ENCODE measurements at regions not wholly inside any gene's neighbourhood (a gene's known extent, or its start where the extent isn't known, plus 50 kb on each side); places are given as distances from the start of the nearest gene placed in this dataset.
A peak's percentile ranks its signal among the peaks of the same experiment; 100 is the strongest.
"Not testable (repeated sequence)": the region's sequence is repeated elsewhere in the genome, so short reads cannot be mapped to it uniquely, and the experiment has no call there.

DNA sequence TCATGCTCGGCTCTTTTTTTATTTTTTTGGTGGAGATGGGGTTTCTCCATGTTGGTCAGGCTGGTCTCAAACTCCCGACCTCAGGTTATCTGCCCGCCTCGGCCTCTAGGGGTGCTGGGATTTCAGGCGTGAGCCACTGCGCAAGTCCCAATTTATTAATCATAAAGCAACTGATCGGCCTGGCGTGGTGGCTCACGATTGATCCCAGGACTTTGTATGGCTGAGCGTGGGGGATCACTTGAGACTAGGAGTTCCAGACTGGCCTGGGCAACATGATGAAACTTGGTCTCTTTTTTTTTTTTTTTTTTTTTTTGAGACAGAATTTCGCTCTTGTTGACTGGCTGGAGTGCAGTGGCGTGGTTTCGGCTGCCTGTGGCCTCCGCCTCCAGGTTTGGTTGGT, 139.8 kb downstream of the GOLGA6L22 start:
- H3K9me3 ChIP-seq; H3K4me3 ChIP-seq; ATAC-seq (ENCODE audit: insufficient number of reproducible peaks, low FRiP score, low read depth); H3K4me1 ChIP-seq (ENCODE audit: control insufficient read depth in 1 of 2, low read depth in 2 of 2); H3K36me3 ChIP-seq; H3K27ac ChIP-seq; DNase-seq (ENCODE audit: low spot score); H3K27me3 ChIP-seq (replicated peaks; ENCODE audit: insufficient read depth): not testable (repeated sequence)

DNA sequence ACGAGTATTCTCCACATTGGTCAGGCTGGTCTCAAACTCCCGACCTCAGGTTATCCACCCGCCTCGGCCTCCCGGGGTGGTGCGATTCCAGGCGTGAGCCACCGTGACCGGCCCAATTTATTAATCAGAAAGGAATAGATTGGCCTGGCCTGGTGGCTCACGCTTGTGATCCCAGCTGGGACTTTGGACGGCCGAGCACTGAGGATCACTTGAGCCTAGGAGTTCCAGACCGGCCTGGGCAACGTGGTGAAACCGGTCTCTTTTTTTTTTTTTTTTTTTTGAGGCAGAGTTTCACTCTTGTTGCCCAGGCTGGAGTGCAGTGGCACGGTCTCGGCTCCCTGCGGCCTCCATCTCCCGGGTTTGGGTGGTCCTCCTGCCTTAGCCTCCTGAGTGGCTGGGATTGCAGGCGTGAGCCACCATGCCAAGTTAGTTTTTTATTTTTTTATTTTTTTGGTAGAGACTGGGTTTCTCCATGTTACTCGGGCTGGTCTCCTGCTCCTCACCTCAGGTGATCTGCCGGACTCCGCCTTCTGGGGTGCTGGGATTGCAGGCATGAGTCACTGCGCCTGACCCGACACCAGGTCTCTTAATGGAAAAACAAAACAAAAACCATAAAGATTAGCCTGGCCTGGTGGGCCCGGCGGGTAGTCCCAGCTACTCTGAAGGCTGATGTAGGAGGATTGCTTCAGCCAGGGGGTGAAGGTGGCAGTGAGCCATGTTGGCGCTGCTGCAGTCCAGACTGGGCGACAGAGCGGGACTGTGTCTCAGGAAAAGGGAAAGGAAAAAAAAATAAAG, 141.0 kb downstream of the GOLGA6L22 start:
- ATAC-seq (ENCODE audit: insufficient number of reproducible peaks, low FRiP score, low read depth): not testable (repeated sequence)

DNA sequence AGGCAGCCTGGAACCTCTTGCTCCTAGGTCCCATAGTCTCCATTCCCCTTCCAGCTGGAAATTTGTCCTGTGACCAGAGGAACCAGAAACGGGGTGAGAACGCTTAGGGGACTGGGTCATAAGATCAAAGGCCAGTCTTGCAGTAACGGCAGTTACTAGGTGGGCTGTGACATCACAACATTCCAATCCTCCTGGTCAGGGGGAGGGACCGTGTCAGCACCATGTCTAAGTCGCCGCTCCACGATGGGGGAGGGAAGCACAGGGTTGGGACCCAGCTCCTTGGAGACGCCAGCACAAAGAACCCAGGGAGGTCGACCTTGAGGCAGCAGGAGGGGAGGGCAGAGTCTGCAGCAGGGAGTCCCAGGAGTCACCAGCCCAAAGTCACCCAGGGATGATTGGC, 158.3 kb downstream of the GOLGA6L22 start:
- not testable (repeated sequence) for H3K4me1 ChIP-seq (ENCODE audit: control insufficient read depth in 1 of 2, low read depth in 2 of 2); DNase-seq (ENCODE audit: low spot score); H3K4me3 ChIP-seq; H3K27me3 ChIP-seq (replicated peaks; ENCODE audit: insufficient read depth); H3K36me3 ChIP-seq; H3K27ac ChIP-seq; ATAC-seq (ENCODE audit: insufficient number of reproducible peaks, low FRiP score, low read depth); H3K9me3 ChIP-seq

More for the DNA sequence above, 141.0 kb downstream of the GOLGA6L22 start:
- not testable (repeated sequence) for H3K27me3 ChIP-seq (replicated peaks; ENCODE audit: insufficient read depth); H3K9me3 ChIP-seq; H3K27ac ChIP-seq; H3K4me1 ChIP-seq (ENCODE audit: control insufficient read depth in 1 of 2, low read depth in 2 of 2); DNase-seq (ENCODE audit: low spot score); H3K36me3 ChIP-seq; H3K4me3 ChIP-seq

DNA sequence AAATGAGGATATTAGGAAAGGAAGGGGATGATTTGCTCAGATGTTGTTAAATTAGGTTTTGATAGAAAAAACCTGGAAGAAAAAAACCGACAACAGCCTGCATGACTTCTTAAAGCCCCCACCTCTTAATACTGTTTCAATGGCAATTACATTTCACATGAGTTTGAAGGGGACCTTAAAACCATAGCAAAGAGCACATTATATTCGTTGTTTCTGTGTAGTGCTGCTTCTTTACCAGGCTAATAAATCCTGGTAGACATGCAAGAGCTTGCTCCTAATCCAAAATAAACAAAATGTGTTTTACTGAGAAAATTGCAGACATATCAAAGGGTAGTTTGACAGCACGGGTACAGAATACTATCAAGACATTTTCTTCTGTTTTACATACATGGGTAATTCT, 154.7 kb upstream of the NIPA1 start:
- not testable (repeated sequence) for H3K36me3 ChIP-seq; H3K4me1 ChIP-seq (ENCODE audit: control insufficient read depth in 1 of 2, low read depth in 2 of 2); DNase-seq (ENCODE audit: low spot score); H3K9me3 ChIP-seq; ATAC-seq (ENCODE audit: insufficient number of reproducible peaks, low FRiP score, low read depth); H3K4me3 ChIP-seq; H3K27ac ChIP-seq; H3K27me3 ChIP-seq (replicated peaks; ENCODE audit: insufficient read depth)

DNA sequence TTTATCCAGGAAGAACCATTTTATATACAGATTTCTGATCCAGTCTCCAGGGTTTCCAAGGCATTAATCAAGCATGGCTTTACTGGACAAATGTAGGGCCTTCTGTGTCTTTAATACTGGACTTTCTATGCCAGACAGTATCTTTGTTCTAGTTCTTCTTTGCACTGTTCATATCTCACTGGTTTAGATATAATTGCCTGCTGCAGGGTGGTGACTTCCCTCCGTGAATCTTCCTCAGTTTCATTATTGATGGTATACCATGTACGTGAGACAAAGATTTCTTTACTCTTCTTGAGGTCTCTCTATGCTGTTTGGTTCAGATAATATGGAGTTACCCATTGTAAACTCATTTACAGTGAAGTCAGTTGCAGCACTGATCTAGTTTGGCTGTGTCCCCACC, 146.5 kb upstream of the NIPA1 start:
- not testable (repeated sequence) for H3K27ac ChIP-seq; ATAC-seq (ENCODE audit: insufficient number of reproducible peaks, low FRiP score, low read depth); H3K4me1 ChIP-seq (ENCODE audit: control insufficient read depth in 1 of 2, low read depth in 2 of 2); DNase-seq (ENCODE audit: low spot score); H3K27me3 ChIP-seq (replicated peaks; ENCODE audit: insufficient read depth); H3K36me3 ChIP-seq; H3K4me3 ChIP-seq; H3K9me3 ChIP-seq

DNA sequence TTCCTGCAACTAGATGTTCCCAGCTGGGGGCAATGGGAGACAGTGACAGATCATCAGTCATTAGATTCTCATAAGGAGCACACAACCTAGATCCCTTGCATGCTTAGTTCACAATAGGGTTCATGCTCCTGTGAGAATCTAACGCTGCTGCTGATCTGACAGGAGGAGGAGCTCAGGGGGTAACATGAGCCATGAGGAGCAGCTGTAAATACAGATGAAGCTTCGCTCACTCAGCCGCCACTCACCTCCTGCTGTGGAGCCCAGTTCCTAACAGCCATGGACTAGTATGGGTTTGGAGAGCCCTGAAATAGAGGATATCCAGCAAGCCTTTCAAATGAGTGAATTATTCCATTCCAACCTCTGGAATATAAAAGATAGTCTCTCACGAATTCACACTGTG, 137.0 kb upstream of the NIPA1 start:
- ATAC-seq (ENCODE audit: insufficient number of reproducible peaks, low FRiP score, low read depth); H3K4me3 ChIP-seq; H3K9me3 ChIP-seq; H3K4me1 ChIP-seq (ENCODE audit: control insufficient read depth in 1 of 2, low read depth in 2 of 2); H3K27me3 ChIP-seq (replicated peaks; ENCODE audit: insufficient read depth); DNase-seq (ENCODE audit: low spot score); H3K27ac ChIP-seq; H3K36me3 ChIP-seq: not testable (repeated sequence)

DNA sequence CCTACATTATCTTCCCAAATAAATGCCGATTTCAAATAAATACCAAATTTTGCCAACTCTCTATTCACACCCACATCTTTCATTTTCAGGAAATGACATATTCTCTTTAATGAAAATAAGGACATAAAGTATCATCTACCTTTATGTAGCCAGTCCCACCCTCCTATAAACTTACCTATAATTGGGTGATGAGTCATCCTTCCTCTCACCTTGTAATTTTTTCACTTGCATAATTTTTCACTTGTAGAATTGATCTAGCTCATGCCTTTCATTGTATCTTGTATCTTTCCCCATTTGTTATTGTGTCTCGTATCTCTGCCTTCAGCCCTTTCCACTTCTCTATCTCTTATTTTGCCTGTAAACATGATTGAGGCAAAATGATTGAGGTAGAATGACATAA, 135.3 kb upstream of the NIPA1 start:
- H3K4me1 ChIP-seq (ENCODE audit: control insufficient read depth in 1 of 2, low read depth in 2 of 2); H3K36me3 ChIP-seq; H3K4me3 ChIP-seq; H3K27ac ChIP-seq; ATAC-seq (ENCODE audit: insufficient number of reproducible peaks, low FRiP score, low read depth); H3K27me3 ChIP-seq (replicated peaks; ENCODE audit: insufficient read depth); DNase-seq (ENCODE audit: low spot score); H3K9me3 ChIP-seq: not testable (repeated sequence)

DNA sequence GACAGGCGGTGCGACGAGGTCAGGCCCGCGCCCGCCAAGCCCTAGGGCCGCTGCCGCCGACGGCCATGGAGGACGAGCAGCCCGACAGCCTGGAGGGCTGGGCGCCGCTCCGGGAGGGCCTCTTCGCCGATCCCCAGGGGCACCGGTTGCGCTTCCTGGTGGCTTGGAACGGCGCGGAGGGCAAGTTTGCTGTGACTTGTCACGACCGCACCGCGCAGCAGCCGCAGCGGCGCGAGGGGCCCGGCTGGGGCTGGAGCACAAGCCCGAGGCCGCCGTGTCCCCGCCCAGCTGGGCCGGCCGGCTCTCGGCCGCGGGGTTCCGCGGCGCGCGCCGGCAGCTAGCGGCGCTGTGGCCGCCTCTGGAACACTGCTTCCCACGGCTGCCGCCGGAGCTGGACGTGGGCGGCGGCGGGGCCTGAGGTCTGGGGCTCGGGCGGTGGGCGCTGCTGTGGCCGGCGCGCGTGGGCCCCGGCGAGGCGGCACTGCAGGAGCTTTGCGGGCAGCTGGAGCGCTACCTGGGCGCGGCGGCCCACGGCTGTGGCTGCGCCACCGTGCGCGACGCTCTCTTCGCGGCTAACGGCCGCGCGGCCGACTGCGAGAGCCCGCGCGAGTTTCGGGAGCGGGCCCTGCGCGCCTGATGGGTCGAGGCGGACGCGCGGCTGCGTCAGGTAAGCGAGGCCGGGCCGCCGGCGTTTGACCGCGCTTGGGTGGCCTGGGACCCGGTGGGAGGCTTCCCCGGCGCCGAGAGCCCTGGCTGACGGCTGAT, 122.0 kb upstream of the NIPA1 start:
- not testable (repeated sequence) for H3K27me3 ChIP-seq (replicated peaks; ENCODE audit: insufficient read depth); H3K4me1 ChIP-seq (ENCODE audit: control insufficient read depth in 1 of 2, low read depth in 2 of 2); H3K36me3 ChIP-seq; H3K9me3 ChIP-seq; DNase-seq (ENCODE audit: low spot score)
- Histone ChIP-seq H3K4me3 (peak overlapping the region; percentile 78), H3K27ac (peak overlapping the region; percentile 89)
- peak; percentile 60 for ATAC-seq (ENCODE audit: insufficient number of reproducible peaks, low FRiP score, low read depth)

DNA sequence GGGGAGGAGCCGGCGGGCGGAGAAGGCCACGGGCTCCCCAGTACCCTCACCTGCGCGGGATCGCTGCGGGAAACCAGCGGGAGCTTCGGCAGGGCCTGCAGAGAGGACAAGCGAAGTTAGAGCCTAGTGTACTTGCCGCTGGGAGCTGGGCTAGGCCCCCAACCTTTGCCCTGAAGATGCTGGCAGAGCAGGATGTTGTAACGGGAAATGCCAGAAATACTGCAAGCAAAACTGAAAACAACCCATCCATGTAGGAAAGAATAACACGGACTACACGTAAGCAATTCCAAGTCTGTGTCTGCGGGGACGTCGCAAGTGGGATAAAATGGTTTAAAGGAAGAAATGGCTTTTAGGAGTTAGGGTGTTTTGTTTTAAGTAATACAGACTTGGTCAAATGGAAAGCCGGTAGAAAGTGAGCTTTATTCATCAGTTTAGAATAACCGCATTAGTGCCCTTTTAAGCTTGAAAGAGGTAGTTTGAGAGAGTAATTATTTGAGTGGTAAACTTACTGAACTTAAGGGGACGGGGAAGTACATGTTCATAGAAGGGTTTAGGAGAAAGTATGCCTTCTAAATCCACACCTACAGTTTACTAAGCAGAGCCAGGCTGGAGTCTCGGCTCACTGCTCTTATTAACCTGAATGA, 121.3 kb upstream of the NIPA1 start:
- not testable (repeated sequence) for H3K4me1 ChIP-seq (ENCODE audit: control insufficient read depth in 1 of 2, low read depth in 2 of 2); ATAC-seq (ENCODE audit: insufficient number of reproducible peaks, low FRiP score, low read depth); H3K9me3 ChIP-seq; H3K36me3 ChIP-seq; H3K27me3 ChIP-seq (replicated peaks; ENCODE audit: insufficient read depth); DNase-seq (ENCODE audit: low spot score)
- H3K27ac ChIP-seq: peak overlapping the region; percentile 89
- H3K4me3 ChIP-seq: peak overlapping the region; percentile 78

DNA sequence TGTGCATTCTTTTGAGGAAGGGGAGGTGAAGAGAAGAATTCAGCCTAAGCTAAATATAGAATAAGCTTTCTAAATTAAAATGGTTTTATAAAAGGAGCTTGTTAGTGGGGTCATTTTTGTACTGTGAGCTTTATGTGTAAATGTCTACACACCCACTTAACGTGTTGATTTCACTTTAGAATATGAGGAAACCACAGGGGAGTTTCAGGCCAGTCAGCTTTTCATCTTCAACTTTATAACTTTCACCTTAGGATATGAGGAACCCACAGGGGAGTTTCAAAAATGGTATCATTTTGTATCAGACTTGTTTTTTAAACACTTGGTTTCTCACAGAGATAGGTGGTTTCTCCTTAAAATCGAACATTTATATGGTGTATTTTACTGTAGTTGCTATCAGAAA, 120.7 kb upstream of the NIPA1 start:
- H3K27me3 ChIP-seq (replicated peaks; ENCODE audit: insufficient read depth); ATAC-seq (ENCODE audit: insufficient number of reproducible peaks, low FRiP score, low read depth); DNase-seq (ENCODE audit: low spot score); H3K36me3 ChIP-seq; H3K4me1 ChIP-seq (ENCODE audit: control insufficient read depth in 1 of 2, low read depth in 2 of 2); H3K9me3 ChIP-seq: not testable (repeated sequence)
- peak overlapping the region; percentile 89 for H3K27ac ChIP-seq
- peak overlapping the region; percentile 78 for H3K4me3 ChIP-seq

DNA sequence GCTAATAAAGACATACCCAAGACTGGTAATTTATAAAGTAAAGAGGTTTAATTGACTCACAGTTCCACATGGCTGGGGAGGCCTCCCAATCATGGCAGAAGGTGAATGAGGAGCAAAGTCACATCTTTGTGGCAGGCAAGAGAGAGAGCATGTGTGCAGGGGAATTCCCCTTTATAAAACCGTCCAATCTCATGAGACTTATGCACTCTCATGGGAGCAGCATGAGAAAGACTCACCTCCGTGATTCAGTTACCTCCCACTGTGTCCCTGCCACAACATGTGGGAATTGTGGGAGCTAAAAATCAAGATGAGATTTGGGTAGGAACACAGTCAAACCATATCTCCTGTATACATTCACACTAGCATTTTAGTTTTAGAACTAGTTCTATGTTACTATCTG, 101.7 kb upstream of the NIPA1 start:
- H3K27ac ChIP-seq: peak overlapping the region in 1 of 2 donors; percentile 60
- not testable (repeated sequence) for H3K27me3 ChIP-seq (replicated peaks; ENCODE audit: insufficient read depth); H3K4me3 ChIP-seq; H3K9me3 ChIP-seq; ATAC-seq (ENCODE audit: insufficient number of reproducible peaks, low FRiP score, low read depth); DNase-seq (ENCODE audit: low spot score); H3K36me3 ChIP-seq; H3K4me1 ChIP-seq (ENCODE audit: control insufficient read depth in 1 of 2, low read depth in 2 of 2)

DNA sequence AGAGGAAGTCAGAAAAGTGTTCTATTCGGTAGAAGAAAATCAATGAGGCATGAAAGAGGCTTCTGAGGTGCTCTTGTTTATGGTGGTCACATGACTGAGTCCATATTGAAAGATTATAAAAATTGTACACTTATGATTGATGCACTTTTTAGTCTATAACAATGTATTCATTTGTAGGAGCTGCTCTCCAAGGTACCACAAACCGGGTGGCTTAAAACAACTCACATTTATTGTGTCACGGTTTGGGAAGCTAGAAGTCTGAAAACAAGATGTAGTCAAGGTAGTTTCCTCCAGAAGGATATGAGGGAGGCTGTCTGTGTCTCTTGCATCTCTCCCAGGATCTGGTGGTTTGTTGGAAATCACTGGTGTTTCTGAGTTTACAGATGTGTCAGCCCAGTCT, 86.6 kb upstream of the NIPA1 start:
- not testable (repeated sequence) for H3K4me3 ChIP-seq; H3K36me3 ChIP-seq; H3K27me3 ChIP-seq (replicated peaks; ENCODE audit: insufficient read depth); H3K27ac ChIP-seq; ATAC-seq (ENCODE audit: insufficient number of reproducible peaks, low FRiP score, low read depth); H3K9me3 ChIP-seq; DNase-seq (ENCODE audit: low spot score); H3K4me1 ChIP-seq (ENCODE audit: control insufficient read depth in 1 of 2, low read depth in 2 of 2)

Measured in thoracic aorta (tissue), 2 donors.